ENCODE measurements at regions not wholly inside any gene's neighbourhood (a gene's known extent, or its start where the extent isn't known, plus 50 kb on each side); places are given as distances from the start of the nearest gene placed in this dataset.

DNA sequence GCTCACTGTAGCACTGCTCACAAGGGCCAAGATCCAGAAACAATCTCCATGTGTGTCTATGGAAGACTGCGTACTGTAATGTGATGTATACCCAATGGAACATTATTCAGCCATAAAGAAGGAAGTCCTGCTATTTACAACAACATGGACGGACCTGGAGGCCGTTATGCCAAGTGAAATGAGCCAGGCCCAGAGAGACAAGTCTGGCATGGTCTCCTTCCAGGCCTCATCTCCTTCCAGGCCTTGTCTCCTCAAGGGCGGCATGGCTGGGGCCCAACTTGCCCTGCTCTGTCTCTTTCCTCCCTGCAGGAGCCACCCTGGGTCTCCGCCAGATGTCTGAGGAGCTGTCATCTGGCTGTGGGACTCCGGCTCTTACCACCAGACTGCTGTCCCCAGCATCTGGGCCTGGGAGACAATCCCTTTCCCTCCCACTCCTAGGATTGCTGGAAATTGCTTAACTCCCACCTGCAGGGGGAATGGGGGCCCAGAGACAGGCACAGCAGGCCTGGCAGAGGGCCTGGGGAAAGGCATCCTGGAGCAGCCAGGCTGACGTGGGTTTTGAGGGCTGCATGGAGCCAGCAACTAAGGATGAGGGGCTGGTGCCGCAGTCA is 1326.6 kb downstream of the TBC1D22A start:
- ChIA-PET POLR2A (no interaction called here), CTCF (no interaction called here)
- Mint-ChIP-seq H3K4me3 (no peak overlapping the region), H3K4me1 (peaks cover 48% of the 10 kb centered on the region), H3K27ac (no peak overlapping the region), H3K27me3 (peaks cover 4% of the 10 kb centered on the region), H3K9me3 (ENCODE audit: insufficient read depth) (no peaks in the 10 kb centered on the region)
- Histone ChIP-seq H4K20me1 (ENCODE audit: control insufficient read depth, insufficient read depth, low read length, poor library complexity, severe bottlenecking) (no peaks in the 10 kb centered on the region), H3K4me3 (ENCODE audit: control extremely low read depth in 1 of 5, extremely low read depth in 1 of 5, insufficient read depth in 1 of 5, low read depth in 2 of 5, low read length in 4 of 5) (no peak overlapping the region), H3K79me2 (ENCODE audit: control insufficient read depth, insufficient read depth, low read length) (no peaks in the 10 kb centered on the region), H2AFZ (ENCODE audit: insufficient read depth, low read depth, low read length, poor library complexity, severe bottlenecking) (no peak overlapping the region), H3K9me3 (ENCODE audit: control extremely low read depth in 1 of 3, control insufficient read depth in 2 of 3, insufficient read depth in 1 of 3, low read length in 2 of 3) (peaks cover 0 to 9% (median 0%) of the 10 kb centered on the region in 3 donors), H3K4me2 (replicated peaks; ENCODE audit: low read depth, low read length, poor library complexity, severe bottlenecking) (no peak overlapping the region), H3K4me1 (ENCODE audit: control insufficient read depth in 2 of 2, insufficient read depth in 2 of 2, low read length in 2 of 2) (peaks cover 52 to 53% of the 10 kb centered on the region in 2 donors), H3K27me3 (replicated peaks in 1 of 4; ENCODE audit: control extremely low read depth in 1 of 4, control insufficient read depth in 3 of 4, insufficient read depth in 4 of 4, low read length in 3 of 4) (peaks cover 0 to 5% (median 2%) of the 10 kb centered on the region in 4 experiments), H3K9ac (ENCODE audit: low read length) (no peak overlapping the region), H3K27ac (ENCODE audit: low read length in 2 of 2) (no peak overlapping the region), H3K36me3 (replicated peaks in 1 of 2; ENCODE audit: control extremely low read depth in 1 of 2, control insufficient read depth in 1 of 2, extremely low read depth in 1 of 2, insufficient read depth in 2 of 2, low read length in 1 of 2) (no peaks in the 10 kb centered on the region)
- intact Hi-C loops (cut with micrococcal nuclease) = no loop called here
- WGBS (ENCODE audit: insufficient coverage) = 96% methylated on average over 7 of the region's 8 CpGs
- DNase-seq (no peak), ATAC-seq (ENCODE audit: low read depth) (no peak)
- TF ChIP-seq EZH2 (IDR thresholded peaks at IDR 0.05; ENCODE audit: borderline replicate concordance, insufficient read depth, low read depth, low read length, poor library complexity, severe bottlenecking) = no peak
- TF ChIP-seq, protein P1, sequence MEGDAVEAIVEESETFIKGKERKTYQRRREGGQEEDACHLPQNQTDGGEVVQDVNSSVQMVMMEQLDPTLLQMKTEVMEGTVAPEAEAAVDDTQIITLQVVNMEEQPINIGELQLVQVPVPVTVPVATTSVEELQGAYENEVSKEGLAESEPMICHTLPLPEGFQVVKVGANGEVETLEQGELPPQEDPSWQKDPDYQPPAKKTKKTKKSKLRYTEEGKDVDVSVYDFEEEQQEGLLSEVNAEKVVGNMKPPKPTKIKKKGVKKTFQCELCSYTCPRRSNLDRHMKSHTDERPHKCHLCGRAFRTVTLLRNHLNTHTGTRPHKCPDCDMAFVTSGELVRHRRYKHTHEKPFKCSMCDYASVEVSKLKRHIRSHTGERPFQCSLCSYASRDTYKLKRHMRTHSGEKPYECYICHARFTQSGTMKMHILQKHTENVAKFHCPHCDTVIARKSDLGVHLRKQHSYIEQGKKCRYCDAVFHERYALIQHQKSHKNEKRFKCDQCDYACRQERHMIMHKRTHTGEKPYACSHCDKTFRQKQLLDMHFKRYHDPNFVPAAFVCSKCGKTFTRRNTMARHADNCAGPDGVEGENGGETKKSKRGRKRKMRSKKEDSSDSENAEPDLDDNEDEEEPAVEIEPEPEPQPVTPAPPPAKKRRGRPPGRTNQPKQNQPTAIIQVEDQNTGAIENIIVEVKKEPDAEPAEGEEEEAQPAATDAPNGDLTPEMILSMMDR (IDR thresholded peaks at IDR 0.05) = no peak

DNA sequence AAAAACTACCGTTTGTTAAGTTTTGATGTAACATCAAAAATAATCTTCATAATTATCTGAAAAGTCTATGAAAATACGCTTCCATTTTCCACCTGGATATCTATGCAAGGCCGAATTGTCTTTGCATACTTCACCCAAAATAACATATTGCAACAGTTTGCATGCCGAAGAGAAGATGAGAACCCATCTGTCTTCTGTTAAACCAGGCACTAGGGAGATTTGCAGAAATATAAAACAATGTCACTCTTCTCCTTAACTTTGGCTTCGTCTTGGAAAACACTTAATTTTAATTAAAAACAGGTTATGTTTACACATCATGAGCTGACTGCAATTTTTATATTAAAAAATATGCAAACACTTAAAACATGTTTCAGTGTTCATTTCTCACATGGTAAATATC is 1325.8 kb downstream of the TBC1D22A start:
- DNase-seq = no peak
- 71% methylated on average over 1 of the region's 5 CpGs for WGBS (ENCODE audit: insufficient coverage)
- H3K27me3 Mint-ChIP-seq = peaks cover 7% of the 10 kb centered on the region
- peaks cover 49% of the 10 kb centered on the region for H3K4me1 Mint-ChIP-seq
- H2AFZ ChIP-seq (ENCODE audit: insufficient read depth, low read depth, low read length, poor library complexity, severe bottlenecking) = no peak overlapping the region
- no peak overlapping the region for H3K9ac ChIP-seq (ENCODE audit: low read length)
- H3K4me3 Mint-ChIP-seq = no peak overlapping the region
- H3K4me3 ChIP-seq (ENCODE audit: control extremely low read depth in 1 of 5, extremely low read depth in 1 of 5, insufficient read depth in 1 of 5, low read depth in 2 of 5, low read length in 4 of 5) = no peak overlapping the region
- H4K20me1 ChIP-seq (ENCODE audit: control insufficient read depth, insufficient read depth, low read length, poor library complexity, severe bottlenecking) = no peaks in the 10 kb centered on the region
- intact Hi-C loops (cut with micrococcal nuclease) = no loop called here
- no peak overlapping the region for H3K27ac Mint-ChIP-seq
- H3K9me3 ChIP-seq (ENCODE audit: control extremely low read depth in 1 of 3, control insufficient read depth in 2 of 3, insufficient read depth in 1 of 3, low read length in 2 of 3) = peaks cover 0 to 9% (median 0%) of the 10 kb centered on the region in 3 donors
- POLR2A ChIA-PET = no interaction called here
- ATAC-seq (ENCODE audit: low read depth) = no peak
- H3K4me2 ChIP-seq (replicated peaks; ENCODE audit: low read depth, low read length, poor library complexity, severe bottlenecking) = no peak overlapping the region
- H3K4me1 ChIP-seq (ENCODE audit: control insufficient read depth in 2 of 2, insufficient read depth in 2 of 2, low read length in 2 of 2) = peaks cover 53 to 55% of the 10 kb centered on the region in 2 donors
- peaks cover 0 to 5% (median 2%) of the 10 kb centered on the region in 4 experiments for H3K27me3 ChIP-seq (replicated peaks in 1 of 4; ENCODE audit: control extremely low read depth in 1 of 4, control insufficient read depth in 3 of 4, insufficient read depth in 4 of 4, low read length in 3 of 4)
- no peaks in the 10 kb centered on the region for H3K79me2 ChIP-seq (ENCODE audit: control insufficient read depth, insufficient read depth, low read length)
- TF ChIP-seq, protein P1 (IDR thresholded peaks at IDR 0.05) = no peak
- no peak for TF ChIP-seq EZH2 (IDR thresholded peaks at IDR 0.05; ENCODE audit: borderline replicate concordance, insufficient read depth, low read depth, low read length, poor library complexity, severe bottlenecking)
- H3K36me3 ChIP-seq (replicated peaks in 1 of 2; ENCODE audit: control extremely low read depth in 1 of 2, control insufficient read depth in 1 of 2, extremely low read depth in 1 of 2, insufficient read depth in 2 of 2, low read length in 1 of 2) = no peaks in the 10 kb centered on the region
- no peaks in the 10 kb centered on the region for H3K9me3 Mint-ChIP-seq (ENCODE audit: insufficient read depth)
- CTCF ChIA-PET = no interaction called here
- no peak overlapping the region for H3K27ac ChIP-seq (ENCODE audit: low read length in 2 of 2)
